ENCODE measurements at regions not wholly inside any gene's neighbourhood (a gene's known extent, or its start where the extent isn't known, plus 50 kb on each side); places are given as distances from the start of the nearest gene placed in this dataset.

DNA sequence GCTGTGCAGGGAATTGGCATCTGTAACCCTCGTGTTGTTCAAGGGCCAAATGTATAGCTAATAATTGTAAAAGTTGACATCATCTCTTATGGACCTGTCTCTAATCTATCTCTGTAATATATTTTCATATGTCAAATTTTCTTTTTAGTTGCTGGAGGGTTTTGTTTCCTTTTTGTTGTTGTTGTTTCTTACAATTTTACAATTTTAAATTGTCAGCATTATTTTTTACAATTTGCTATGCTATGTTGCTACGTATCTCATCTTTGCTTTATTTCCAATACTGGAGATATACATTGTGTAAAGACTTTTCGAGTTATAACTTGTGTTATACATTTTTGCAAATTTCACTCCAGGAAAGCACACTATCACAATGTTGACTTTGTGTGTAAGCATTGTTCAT lies 290.2 kb upstream of the SP4 start:
- TF ChIP-seq, protein P1, sequence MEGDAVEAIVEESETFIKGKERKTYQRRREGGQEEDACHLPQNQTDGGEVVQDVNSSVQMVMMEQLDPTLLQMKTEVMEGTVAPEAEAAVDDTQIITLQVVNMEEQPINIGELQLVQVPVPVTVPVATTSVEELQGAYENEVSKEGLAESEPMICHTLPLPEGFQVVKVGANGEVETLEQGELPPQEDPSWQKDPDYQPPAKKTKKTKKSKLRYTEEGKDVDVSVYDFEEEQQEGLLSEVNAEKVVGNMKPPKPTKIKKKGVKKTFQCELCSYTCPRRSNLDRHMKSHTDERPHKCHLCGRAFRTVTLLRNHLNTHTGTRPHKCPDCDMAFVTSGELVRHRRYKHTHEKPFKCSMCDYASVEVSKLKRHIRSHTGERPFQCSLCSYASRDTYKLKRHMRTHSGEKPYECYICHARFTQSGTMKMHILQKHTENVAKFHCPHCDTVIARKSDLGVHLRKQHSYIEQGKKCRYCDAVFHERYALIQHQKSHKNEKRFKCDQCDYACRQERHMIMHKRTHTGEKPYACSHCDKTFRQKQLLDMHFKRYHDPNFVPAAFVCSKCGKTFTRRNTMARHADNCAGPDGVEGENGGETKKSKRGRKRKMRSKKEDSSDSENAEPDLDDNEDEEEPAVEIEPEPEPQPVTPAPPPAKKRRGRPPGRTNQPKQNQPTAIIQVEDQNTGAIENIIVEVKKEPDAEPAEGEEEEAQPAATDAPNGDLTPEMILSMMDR (IDR thresholded peaks at IDR 0.05; ENCODE audit: borderline replicate concordance, extremely low read depth, low read length, poor library complexity, severe bottlenecking), result no peak
- TF ChIP-seq EZH2 (IDR thresholded peaks at IDR 0.05; ENCODE audit: borderline replicate concordance, low read depth, low read length, severe bottlenecking), result no peak

All from DND-41 (cell line).